Liver (tissue), 3 donors: ENCODE measurements at regions not wholly inside any gene's neighbourhood (a gene's known extent, or its start where the extent isn't known, plus 50 kb on each side); places are given as distances from the start of the nearest gene placed in this dataset.

Source experiments
- NR2F2 ChIP-seq: IDR thresholded peaks from 2 replicates; pipeline ENCODE4 v1.6.1; 2016; ENCODE audit warnings: antibody characterized with exemption
- SP1 ChIP-seq: IDR thresholded peaks from 2 replicates; pipeline ENCODE4 v1.6.1; 2018; ENCODE audit warnings: antibody characterized with exemption, mild to moderate bottlenecking
- TAF1 ChIP-seq: conservative IDR thresholded peaks from 2 replicates; pipeline ENCODE4 v1.6.1; 2016; ENCODE audit warnings: antibody characterized with exemption, mild to moderate bottlenecking
- TF ChIP-seq, protein P1 (sequence below): fragments of 150-350 bp; IDR thresholded peaks from 2 replicates; pipeline ENCODE4 v1.5.1; 2017; ENCODE audit warnings: improper control_type of control experiment, low read depth, low read length; ENCODE audit not compliant: missing input control
- TF ChIP-seq, protein P2 (sequence below): IDR thresholded peaks from 2 replicates; pipeline ENCODE4 v1.6.1; 2016; ENCODE audit warnings: antibody characterized with exemption, mild to moderate bottlenecking
- TF ChIP-seq, protein P3 (sequence below): IDR thresholded peaks from 2 replicates; pipeline ENCODE4 v1.6.1; 2016; ENCODE audit warnings: antibody characterized with exemption
- donor health status: healthy.
- donor health status: healthy.

DNA sequence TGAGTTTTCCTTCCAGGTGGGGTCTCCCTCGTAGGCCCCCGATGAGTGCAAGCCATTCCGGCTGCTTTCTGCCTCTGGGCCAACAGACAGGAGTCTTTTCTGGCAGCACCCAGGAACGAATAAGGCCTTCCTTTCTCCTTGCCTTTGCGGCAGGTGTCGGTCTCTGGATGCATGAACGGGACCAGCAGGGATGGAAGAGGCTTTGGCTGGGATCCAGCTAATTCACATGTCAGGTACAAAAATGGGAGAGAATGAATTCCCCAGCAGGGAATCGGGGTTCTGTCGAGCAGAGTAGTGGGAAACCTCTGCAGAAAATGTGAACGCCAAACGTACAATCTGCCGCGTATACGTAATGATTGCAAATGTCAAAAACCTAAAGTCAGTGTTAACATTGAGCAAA is 146.1 kb upstream of the TBL1X start:
- TF ChIP-seq, protein P1, sequence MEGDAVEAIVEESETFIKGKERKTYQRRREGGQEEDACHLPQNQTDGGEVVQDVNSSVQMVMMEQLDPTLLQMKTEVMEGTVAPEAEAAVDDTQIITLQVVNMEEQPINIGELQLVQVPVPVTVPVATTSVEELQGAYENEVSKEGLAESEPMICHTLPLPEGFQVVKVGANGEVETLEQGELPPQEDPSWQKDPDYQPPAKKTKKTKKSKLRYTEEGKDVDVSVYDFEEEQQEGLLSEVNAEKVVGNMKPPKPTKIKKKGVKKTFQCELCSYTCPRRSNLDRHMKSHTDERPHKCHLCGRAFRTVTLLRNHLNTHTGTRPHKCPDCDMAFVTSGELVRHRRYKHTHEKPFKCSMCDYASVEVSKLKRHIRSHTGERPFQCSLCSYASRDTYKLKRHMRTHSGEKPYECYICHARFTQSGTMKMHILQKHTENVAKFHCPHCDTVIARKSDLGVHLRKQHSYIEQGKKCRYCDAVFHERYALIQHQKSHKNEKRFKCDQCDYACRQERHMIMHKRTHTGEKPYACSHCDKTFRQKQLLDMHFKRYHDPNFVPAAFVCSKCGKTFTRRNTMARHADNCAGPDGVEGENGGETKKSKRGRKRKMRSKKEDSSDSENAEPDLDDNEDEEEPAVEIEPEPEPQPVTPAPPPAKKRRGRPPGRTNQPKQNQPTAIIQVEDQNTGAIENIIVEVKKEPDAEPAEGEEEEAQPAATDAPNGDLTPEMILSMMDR, result no peak
- TF ChIP-seq TAF1, result no peak
- no peak for TF ChIP-seq NR2F2
- TF ChIP-seq, protein P2, sequence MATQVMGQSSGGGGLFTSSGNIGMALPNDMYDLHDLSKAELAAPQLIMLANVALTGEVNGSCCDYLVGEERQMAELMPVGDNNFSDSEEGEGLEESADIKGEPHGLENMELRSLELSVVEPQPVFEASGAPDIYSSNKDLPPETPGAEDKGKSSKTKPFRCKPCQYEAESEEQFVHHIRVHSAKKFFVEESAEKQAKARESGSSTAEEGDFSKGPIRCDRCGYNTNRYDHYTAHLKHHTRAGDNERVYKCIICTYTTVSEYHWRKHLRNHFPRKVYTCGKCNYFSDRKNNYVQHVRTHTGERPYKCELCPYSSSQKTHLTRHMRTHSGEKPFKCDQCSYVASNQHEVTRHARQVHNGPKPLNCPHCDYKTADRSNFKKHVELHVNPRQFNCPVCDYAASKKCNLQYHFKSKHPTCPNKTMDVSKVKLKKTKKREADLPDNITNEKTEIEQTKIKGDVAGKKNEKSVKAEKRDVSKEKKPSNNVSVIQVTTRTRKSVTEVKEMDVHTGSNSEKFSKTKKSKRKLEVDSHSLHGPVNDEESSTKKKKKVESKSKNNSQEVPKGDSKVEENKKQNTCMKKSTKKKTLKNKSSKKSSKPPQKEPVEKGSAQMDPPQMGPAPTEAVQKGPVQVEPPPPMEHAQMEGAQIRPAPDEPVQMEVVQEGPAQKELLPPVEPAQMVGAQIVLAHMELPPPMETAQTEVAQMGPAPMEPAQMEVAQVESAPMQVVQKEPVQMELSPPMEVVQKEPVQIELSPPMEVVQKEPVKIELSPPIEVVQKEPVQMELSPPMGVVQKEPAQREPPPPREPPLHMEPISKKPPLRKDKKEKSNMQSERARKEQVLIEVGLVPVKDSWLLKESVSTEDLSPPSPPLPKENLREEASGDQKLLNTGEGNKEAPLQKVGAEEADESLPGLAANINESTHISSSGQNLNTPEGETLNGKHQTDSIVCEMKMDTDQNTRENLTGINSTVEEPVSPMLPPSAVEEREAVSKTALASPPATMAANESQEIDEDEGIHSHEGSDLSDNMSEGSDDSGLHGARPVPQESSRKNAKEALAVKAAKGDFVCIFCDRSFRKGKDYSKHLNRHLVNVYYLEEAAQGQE, result no peak
- no peak for TF ChIP-seq SP1
- TF ChIP-seq, protein P3, sequence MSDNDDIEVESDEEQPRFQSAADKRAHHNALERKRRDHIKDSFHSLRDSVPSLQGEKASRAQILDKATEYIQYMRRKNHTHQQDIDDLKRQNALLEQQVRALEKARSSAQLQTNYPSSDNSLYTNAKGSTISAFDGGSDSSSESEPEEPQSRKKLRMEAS, result no peak
